Midbrain (tissue), 1 donor: ENCODE measurements at regions not wholly inside any gene's neighbourhood (a gene's known extent, or its start where the extent isn't known, plus 50 kb on each side); places are given as distances from the start of the nearest gene placed in this dataset.
"Not testable (repeated sequence)": the region's sequence is repeated elsewhere in the genome, so short reads cannot be mapped to it uniquely, and the experiment has no call there.

Source experiments
- DNase-seq: peaks from one replicate; lab custom pipeline; 2025; lab: John Stamatoyannopoulos, UW

DNA sequence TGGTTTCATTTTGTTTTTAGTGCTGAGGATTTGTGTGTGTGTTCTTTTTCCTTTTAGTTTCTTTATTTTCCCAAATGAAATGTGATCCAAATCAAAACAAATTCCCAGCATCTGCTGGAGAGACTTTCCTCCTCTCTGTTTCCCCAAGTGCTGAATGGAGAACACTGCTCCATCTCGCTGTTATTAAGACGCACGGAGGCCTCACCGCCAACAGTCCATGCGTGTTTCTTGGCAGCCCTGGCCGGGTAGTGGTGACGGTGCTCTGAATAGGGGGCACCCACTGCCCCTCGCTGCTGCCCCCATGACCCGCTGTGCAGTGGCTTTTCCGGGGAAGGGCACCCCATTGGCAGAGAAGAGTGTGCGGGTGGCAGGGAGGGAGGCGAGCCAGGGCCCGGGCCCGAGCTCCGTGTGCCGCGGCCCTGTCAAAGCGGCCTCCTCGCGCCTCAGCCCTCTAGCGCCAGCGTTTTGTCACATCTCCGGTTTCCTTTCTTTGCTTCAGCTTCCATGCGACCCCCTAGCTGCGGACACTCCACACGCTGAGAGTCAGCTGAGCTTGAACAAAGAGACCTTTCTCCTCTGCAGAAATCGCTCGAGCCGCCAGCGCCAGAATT is 473.7 kb upstream of the SALL3 start:
- peak; percentile 55 for DNase-seq

DNA sequence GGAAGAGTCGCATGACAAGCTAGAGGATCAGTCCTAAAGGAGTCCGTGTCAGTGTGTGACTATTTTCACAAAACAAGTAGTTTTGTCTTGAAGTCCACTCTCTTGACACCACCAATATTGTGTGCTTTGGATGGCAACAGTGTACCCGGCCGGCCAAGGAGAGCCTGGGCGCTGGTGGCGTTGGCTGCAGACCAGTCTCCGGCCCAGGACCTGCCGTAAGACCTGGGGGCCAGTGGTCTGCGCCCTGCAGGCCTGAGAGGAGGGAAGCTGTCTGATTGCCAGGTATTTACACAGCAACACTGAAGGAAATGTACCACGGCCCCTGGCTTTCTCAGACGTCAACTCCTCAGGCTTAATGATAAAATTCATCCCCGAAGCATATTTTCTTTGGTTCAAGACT is 472.4 kb upstream of the SALL3 start:
- no peak for DNase-seq

DNA sequence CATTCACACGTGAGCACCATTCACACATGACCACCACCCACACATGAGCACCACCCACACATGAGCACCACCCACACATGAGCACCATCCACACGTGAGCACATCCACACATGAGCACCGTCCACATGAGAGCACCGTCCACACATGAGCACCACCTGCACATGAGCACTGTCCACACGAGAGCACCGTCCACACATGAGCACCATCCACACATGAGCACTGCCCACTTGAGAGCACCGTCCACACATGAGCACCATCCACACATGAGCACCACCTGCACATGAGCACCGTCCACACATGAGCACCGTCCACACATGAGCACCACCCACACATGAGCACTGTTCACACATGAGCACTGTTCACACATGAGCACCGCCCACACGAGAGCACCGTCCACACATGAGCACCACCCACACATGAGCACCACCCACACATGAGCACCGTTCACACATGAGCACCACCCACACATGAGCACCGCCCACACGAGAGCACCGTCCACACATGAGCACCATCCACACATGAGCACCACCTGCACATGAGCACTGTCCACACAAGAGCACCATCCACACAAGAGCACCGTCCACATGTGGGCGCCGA is 471.3 kb upstream of the SALL3 start:
- not testable (repeated sequence) for DNase-seq

DNA sequence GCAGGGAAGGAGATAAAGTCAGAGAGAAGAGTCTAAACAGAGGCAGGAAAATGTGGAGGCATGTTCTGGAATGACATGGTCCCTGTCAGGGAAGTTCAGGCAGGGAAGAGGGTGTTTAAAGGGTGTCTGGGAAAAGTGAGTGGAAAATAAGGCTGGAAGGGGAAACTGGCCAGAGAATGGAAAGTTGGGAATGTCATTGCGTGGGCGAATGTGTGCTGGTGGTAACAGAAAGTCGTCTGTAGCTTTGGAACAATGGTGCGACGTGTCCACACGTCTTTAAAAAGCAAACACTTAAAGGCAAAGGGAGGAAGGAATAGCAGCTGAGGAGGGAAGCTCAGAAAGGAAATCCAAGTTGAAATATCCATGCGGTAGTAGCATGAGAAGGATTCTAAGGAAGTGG is 469.5 kb upstream of the SALL3 start:
- DNase-seq = no peak

DNA sequence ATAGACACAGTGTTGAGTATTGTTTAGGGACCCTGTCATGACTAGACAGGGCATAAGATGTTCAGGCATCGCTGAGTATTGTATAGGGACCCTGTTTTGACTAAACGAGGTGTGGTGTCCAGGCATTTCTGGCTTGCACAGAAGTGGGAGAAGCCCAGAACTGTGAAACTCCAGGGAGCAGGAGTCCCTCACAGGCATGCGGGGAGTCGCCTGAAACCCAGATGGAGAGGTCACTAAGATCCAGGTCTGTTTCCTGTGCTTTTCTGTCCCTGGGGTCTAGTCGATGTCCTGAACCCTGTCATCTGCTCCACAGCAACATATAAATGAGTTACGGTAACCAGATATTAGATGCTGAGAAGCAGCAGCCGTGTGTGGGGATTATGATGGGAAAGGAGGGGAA is 469.0 kb upstream of the SALL3 start:
- no peak for DNase-seq

DNA sequence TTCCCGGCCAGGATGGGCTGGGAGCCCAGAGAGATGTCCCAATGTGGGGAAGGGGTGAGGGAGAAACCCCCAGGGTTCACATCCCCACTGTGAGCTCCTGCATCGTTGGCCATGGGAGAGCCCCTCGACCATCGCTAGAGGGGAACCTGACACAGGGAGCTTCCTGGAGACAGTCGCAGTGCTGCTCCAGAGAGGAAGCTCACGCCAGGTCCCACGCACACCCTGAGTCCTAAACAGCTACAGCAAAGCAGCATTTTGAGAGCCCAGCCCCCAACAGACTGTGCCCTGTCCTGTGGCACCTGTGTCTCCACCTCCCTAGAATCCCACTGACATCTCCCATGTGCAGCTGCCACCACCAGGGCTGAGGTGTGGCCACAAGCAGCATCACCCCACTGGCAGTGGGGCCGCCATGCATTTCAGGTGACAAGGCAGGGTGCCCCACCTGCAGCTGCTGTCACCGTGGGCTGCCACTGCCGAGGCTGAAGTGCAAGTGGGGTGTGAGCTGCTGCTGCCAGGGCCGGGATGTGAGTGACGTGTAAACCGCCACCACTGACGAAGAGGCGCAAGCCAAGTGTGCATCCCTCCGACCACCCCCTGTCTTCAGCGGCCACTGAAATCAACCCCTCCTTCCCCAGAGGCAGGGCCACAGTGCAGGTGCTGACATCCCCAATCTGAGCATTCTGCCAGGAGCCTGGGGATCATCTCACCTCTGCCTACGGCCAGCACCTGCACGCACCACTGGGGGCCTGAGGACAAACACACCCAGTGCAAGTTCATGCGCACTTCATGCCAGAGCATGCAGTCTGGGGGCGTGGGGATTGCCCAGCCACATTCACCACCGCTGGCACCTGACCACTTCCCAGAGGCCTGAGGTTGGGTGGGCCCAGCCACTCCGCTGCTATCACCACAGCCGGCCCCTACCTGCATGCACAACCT is 467.7 kb upstream of the SALL3 start:
- DNase-seq = no peak

DNA sequence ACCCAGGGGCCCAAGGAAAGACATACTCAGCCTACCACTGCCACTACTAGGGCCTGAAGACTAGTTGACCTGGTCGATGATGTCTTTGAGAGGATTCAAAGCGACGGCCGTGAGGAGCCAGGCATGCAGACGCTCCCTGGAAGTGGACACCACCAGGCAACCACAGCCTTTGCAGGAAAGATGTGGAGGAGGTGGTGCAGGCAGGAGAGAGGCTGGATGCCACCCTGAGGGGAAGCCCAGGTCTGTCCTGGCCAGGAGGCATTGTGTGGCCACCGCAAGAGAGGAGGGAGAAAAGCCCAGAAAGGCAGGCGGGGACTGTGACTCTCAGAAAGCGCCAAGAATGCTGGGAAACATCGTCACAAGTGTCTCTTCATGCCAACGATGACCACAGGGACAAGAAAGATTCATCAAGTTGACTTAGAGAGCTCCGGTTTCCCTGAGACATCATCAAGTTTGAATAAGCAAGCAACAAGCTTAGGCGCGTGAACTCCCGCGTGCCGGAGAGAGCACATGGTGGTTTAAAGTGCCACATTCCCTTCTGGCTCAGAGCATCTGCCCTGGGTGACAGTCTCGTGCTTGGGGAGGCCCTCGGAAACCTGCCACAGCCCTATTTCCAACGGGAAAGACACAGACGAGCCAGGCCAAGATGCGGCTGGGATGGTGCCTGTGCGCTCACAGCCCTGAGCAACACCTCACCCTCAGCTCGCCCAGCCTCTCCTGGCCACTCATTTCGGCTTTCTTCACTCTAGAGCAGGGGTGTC is 464.5 kb upstream of the SALL3 start:
- DNase-seq = no peak

DNA sequence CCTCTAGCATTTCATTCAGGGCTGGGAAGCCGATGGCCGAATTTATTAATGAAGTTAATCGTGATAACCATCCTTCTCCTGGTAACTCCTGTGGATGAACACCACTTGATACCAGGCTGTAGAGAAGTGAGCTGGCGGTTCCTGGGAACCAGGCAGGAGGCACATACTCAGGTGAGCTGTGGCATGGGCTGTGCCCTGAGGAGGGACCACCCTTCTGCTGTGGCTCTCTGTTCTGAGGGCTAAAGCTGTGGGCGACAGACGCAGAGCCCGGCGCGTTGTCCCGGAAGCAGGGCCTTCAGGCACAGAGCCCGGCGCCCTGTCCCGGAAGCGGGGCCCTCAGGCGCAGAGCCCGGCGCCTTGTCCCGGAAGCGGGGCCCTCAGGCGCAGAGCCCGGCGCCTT is 462.3 kb upstream of the SALL3 start:
- DNase-seq = no peak

DNA sequence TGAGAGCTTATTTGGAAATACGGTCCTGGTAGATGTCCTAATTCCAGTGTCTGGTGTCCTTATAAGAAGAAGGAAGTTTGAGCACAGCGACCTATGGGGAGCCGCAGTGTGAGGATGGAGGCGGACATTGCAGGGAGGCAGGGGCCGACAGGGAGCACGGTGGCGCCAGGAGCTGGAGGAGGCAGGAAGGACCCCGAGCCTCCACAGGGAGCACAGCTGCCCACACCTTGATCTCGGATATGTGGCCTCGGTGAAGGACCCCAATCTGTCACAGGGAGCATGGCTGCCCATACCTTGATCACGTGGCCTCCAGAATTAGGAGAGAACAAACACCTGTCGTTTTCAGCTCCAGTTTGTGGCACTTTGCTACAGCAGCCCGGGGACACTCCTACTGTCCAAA is 461.6 kb upstream of the SALL3 start:
- DNase-seq = no peak

DNA sequence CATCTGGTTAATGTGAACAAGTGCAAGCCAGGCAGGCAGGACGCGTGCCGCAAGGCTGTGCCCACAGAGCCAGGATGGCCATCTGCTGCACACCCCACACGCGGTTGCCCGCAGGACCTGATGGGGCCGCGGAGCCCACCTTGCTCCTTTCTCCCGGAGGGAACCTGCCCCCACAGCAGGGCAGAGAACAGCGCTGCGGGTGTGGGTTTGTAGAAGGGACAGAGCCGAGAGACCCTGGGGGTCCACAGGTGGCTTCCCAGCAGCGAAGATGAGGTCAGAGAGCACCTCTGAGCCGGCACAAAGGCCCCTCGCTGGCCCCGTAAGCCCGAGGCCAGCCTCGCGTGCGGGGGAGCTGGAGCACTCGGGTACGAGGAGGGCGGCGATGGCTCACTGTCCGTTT is 460.8 kb upstream of the SALL3 start:
- no peak for DNase-seq

DNA sequence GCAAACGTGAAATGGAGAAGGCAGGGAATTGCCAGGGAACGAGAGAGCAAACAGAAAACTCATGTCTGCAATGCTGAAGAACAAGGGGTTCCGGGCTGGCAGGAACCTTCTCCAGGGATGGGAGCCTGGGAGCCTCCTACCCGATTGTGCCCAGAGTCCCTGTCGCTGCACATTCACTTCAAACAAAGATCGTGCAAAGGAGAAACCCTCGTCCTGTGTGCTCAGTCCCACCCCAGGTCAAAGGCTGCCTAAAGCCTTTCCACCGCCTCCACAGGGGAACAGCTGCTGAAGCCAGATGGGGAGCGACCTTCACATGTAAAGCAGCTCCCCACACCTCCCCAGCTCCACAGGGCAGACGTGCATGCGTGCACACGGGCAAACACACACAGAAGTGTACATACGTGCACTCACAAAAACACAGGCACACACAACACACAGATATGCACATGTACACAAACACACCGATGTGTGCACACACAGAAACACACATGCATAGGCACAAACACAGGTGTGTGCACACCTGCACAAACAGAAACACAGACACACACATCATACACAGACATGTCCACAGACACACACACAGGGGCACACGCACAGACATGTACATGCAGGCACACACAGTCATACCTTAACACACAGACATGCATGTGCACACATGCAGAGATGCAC is 460.1 kb upstream of the SALL3 start:
- DNase-seq = no peak

DNA sequence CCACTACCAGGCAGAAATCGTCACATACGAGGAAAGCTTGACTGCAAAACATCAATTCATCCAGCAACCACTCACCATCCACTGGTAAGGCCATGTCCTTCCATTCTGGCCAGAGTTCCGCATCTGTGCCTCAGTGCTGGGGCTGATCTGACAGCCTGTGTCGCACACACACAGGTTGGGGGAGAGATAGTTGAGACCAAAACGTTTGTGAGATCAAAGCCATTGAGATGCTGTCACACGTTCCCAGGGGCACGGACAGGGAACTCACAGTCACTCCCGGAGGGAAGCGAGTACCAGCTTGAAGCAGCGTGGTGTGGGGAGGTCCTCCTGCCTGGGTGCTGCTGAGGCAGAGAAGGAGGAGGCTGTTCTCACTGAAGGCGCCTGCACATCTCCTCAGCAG is 458.5 kb upstream of the SALL3 start:
- no peak for DNase-seq

DNA sequence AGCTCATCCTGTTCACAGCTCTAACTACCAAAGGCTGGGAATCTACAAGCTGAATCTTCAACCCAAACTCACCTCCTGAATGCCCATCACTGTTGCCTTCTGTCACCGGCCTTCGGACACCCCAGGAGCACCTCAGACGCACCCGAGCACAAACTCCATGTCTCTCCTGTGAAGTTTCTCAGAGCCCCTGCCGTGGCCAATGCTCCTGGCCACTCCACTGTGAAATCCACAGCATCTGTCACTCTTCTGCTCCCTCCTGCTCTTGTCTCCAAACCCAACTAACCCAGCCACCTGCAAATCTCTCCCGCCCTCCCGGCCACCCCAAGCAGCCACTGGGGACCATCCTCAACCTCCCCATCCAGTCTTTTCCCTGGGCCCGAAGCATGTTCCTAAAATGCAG is 457.9 kb upstream of the SALL3 start:
- no peak for DNase-seq

DNA sequence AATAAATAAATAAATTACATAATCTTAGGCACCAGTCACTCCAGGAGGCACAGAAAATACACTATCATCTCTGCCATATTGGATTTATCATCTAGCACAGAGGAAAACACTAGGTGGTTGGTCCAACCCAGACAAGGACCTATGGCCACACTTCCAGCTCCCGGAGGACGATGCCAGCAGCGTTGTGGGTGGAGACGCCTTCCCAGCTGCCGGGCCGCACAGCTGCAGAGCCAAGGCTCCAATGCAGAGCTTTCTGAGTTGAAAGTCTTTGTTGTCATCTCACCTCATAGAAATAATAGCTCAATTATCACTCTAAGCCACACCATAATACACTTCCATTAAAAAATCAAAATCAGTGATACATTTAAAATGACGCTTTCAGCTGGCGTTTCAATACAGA is 457.1 kb upstream of the SALL3 start:
- DNase-seq = no peak

DNA sequence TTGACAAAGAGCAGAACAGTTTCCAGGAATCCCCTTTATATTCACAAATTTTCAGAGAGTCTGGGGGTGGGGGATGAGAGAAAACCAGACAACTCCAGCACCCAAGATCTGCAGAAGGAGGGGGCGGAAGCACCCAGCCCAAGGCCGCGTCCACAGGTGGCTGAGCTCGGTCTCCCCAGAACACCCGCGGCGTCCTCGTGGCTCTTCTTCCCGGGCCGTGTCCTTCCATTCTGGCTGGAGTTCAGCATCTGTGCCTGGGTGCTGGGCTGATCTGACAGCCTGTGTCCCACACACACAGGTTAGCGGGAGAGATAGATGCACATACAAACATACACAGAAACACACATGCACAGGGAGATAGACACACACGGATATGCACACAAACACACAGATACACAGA is 455.8 kb upstream of the SALL3 start:
- no peak for DNase-seq

DNA sequence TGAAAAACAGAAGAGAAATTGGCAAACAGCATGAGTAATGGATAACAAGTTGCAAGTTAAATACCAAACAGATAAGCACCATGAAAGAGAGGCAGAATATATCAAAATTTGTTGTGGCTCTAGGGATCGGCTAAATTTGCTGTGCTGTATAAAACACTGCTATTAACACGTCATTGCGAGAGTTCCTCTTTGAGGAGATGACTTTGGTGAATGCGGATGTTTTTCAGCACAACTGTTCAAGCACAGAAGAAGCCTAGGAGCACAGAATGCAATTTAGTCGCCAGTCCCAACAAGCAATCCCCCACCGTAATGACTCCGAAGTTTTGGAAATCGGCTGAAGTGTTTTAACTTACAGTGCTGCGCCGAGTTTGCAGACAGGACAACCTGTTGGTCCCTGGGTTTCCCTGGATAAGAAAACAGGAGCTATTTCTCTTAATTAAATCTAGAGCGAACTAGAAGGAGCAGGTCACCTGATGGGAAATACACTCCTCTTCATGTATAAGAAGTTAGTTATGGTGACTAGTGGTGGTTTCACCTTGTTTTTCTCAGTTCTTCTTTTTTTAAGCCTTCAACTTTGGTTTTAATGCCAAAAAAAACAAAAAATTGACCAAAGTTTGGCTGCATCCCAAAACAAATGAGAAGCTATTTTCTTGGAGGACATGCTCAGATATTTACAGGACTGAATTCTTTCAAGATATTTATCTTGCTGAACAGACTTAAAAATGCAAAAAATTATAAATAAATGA is 454.1 kb upstream of the SALL3 start:
- DNase-seq = peak; percentile 6

DNA sequence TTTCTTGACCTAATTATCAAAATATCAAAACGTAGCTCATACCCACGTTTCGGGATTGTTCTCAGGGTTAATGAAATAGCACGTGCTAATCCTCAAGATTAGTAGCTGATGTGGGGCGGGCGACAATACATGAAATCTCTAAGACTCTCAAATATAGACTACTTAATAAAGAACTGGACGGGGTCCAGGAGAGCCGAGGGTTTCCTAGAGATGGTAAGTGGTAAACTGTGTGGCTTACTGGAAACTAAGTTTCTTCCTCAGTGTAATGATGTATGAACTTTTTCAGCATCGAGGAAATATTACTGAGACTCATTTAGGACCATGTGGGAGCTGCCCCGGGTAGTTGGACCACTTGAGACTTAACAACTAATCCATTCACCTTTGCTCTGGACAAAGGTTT is 453.3 kb upstream of the SALL3 start:
- DNase-seq = no peak

DNA sequence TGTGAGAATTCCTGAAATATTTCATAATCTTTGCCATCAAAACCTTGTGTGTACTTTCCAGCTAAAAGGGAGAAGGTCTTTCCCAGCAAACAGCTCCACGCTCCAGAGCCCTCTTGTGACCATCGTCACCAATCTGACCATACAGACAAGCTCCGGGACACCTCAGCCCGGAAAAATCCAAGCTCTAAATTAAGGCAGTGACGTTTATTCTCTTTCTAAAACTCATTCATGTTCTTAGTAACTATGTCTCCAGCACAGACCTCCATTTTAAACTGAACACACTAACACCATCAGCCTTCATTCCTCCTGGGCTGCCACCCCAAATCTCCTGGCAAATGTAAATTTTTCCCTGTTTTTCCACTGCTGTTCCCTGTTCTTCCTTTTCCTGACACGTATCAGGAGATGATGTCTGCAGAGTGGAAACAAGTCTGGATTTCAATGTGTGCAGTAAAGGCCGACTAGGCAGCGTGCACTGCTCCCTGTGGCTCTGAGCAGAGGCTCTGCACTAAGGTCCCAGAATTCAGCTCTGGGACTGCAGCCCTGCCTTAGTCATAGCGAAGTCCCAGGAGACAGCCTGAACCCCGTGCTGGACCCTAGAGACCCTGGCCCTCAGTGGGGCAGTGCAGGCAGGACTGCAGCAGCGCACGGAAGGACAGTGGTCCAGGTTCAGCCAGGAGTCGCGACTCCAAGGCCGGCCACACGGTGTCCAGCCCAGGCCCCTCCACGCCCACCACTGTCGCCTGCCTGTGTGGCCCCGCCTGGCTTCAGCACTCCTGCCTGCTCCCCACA is 452.5 kb upstream of the SALL3 start:
- DNase-seq = no peak

DNA sequence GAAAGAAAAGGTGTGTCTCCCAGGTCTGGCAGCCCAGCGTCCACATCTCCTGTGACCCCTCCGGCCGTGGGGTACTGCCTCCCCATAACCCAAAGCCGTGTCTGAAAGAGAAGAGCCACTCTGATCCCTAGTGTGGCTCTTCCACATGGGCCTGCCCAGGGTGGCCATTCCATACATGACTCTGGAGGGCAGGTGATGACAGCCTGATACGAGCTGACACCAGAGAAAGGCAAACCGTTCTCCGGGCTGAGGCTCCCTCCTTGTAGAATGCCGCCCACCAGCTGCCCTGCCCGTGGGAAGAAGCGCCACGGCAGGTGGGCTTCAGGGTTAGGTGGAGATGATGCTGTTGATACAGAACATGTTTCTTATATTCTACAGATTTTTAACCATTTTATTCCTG is 451.6 kb upstream of the SALL3 start:
- no peak for DNase-seq
